ENCODE measurements at regions not wholly inside any gene's neighbourhood (a gene's known extent, or its start where the extent isn't known, plus 50 kb on each side); places are given as distances from the start of the nearest gene placed in this dataset.

DNA sequence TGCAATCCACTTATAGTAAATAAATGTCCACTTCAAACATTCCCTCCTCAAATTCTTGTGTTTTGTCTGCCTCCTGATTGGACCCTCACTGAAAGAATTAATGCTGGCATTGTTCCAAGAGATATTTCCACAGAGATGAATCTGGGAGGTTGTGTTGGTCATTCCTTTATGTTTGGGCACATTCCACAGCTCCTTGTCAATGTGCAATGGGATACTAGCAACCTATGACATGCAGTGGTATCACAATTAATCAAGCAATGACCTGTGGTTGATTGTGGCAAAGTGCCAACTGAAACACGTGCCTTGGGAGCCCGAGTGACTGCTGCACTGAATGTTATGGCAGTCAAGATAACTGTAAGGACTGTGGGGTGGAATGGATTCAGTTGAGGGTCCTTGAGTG, 55.0 kb upstream of the SNRPN start:
- TF ChIP-seq POLR2A (IDR thresholded peaks at IDR 0.05; ENCODE audit: low read length) (no peak), GATA1 (IDR thresholded peaks at IDR 0.05; ENCODE audit: low read depth, low read length) (no peak)

Measured in erythroblast (primary cell).